Sigmoid colon (tissue), 6 donors: ENCODE measurements at regions not wholly inside any gene's neighbourhood (a gene's known extent, or its start where the extent isn't known, plus 50 kb on each side); places are given as distances from the start of the nearest gene placed in this dataset.

Experiments used
- DNase-seq: peaks from one replicate; pipeline ENCODE4 v3.0.0-alpha.2; 2019
- H3K27ac ChIP-seq, 4 donors: fragments of 200-600 bp; sonication (generic); one replicate each; pipeline ENCODE4 v1.5.1; 2016 to 2019; ENCODE audit warnings: mild to moderate bottlenecking in 1 of 4
- H3K27me3 ChIP-seq, 3 donors: fragments of 200-600 bp; sonication (generic); one replicate each; pipeline ENCODE4 v1.5.1; 2019; ENCODE audit warnings: mild to moderate bottlenecking in 1 of 3
- H3K36me3 ChIP-seq, 4 donors: fragments of 200-600 bp; sonication (generic); one replicate each; pipeline ENCODE4 v1.5.1; 2016 to 2019
- H3K4me1 ChIP-seq, 4 donors: fragments of 200-600 bp; sonication (generic); one replicate each; pipeline ENCODE4 v1.5.1; 2017 to 2019
- H3K4me3 ChIP-seq, 4 donors: fragments of 200-600 bp; sonication (generic); one replicate each; pipeline ENCODE4 v1.5.1; 2017 to 2019; ENCODE audit warnings: mild to moderate bottlenecking in 2 of 4, moderate library complexity in 1 of 4
- H3K9me3 ChIP-seq, 4 donors: fragments of 200-600 bp in 3 of 4; sonication (generic) in 3 of 4; one replicate each; pipeline versions ENCODE4 v1.5.1 to v1.6.1; 2013 to 2019
- EP300 ChIP-seq, 4 donors: sonication (generic); formaldehyde crosslinking; IDR thresholded peaks; one replicate each; pipeline ENCODE4 v1.6.1; 2017; ENCODE audit warnings: antibody characterized with exemption in 4 of 4
- POLR2A ChIP-seq, 2 donors: fragments of 450-650 bp; IDR thresholded peaks; one replicate each; pipeline ENCODE4 v1.6.1; 2016; ENCODE audit warnings: antibody characterized with exemption in 2 of 2, mild to moderate bottlenecking in 2 of 2, moderate library complexity in 2 of 2
- POLR2AphosphoS5 ChIP-seq, 4 donors: sonication (generic); formaldehyde crosslinking; IDR thresholded peaks; one replicate each; pipeline ENCODE4 v1.6.1; 2017; ENCODE audit warnings: antibody characterized with exemption in 4 of 4
- whole genome bisulfite sequencing, 2 donors: extraction: QIAGEN DNeasy Blood & Tissue Kit; methylation state at CpG; one replicate each; pipeline ENCODE4 v1.1.7; 2013; 5-methylcytosine and 5-hydroxymethylcytosine counted together
- intact Hi-C: fragments of 100-400 bp; cut with DNase I; formaldehyde crosslinking; loops from one replicate; pipeline ENCODE4 v1.15.1; 2023
- TF ChIP-seq, protein P1 (sequence below), 4 experiments: fragments of 450-650 bp in 3 of 4; fragments of 200-600 bp in 1 of 4; IDR thresholded peaks; one replicate each; pipeline ENCODE4 v1.5.1; 2016 to 2019; ENCODE audit warnings: antibody characterized with exemption in 4 of 4, mild to moderate bottlenecking in 3 of 4, moderate library complexity in 2 of 4
- donor health status: healthy with polysubstance abuse.
- donor health status: healthy.

GRCh38 chr12:126210026-126210425 lies 1144.8 kb downstream of the AACS start:
- no peaks in the 10 kb centered on the region for H3K4me1 ChIP-seq
- WGBS, 2 donors = 65 to 81% methylated on average over 4 of the region's 4 CpGs

DNA sequence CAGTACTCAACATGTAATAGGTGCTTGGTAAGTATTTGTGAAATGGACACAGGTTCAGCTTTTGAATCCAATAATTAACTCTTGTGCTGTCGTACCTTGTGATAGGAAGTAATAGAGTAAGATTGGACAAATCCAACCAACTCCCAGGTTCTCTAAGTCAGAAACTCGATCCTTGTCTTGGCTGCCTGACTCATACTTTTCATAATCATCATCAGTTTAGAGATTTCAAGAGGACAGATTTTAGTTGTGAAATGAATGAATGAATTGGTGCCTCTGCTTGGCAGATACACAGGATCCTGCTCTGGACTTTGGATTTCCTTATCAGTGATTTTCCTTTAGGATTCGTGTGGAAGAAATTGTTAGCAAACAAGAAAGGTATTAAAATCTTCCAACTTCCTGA lies 1145.2 kb downstream of the AACS start:
- H3K4me1 ChIP-seq = no peaks in the 10 kb centered on the region
- H3K9me3 ChIP-seq = no peaks in the 10 kb centered on the region
- H3K4me3 ChIP-seq = no peak overlapping the region
- WGBS, 2 donors = 44 to 79% methylated on average over 3 of the region's 3 CpGs
- intact Hi-C loops = no loop called here
- H3K27ac ChIP-seq = no peak overlapping the region
- H3K27me3 ChIP-seq = no peaks in the 10 kb centered on the region
- TF ChIP-seq POLR2AphosphoS5 (IDR thresholded peaks at IDR 0.05) (no peak), POLR2A (IDR thresholded peaks at IDR 0.05) (no peak)
- TF ChIP-seq, protein P1, sequence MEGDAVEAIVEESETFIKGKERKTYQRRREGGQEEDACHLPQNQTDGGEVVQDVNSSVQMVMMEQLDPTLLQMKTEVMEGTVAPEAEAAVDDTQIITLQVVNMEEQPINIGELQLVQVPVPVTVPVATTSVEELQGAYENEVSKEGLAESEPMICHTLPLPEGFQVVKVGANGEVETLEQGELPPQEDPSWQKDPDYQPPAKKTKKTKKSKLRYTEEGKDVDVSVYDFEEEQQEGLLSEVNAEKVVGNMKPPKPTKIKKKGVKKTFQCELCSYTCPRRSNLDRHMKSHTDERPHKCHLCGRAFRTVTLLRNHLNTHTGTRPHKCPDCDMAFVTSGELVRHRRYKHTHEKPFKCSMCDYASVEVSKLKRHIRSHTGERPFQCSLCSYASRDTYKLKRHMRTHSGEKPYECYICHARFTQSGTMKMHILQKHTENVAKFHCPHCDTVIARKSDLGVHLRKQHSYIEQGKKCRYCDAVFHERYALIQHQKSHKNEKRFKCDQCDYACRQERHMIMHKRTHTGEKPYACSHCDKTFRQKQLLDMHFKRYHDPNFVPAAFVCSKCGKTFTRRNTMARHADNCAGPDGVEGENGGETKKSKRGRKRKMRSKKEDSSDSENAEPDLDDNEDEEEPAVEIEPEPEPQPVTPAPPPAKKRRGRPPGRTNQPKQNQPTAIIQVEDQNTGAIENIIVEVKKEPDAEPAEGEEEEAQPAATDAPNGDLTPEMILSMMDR (IDR thresholded peaks at IDR 0.05) = no peak
- DNase-seq = no peak
- no peaks in the 10 kb centered on the region for H3K36me3 ChIP-seq

More at GRCh38 chr12:126210026-126210425, 1144.8 kb downstream of the AACS start:
- Histone ChIP-seq H3K36me3 (no peaks in the 10 kb centered on the region), H3K27me3 (no peaks in the 10 kb centered on the region), H3K9me3 (no peaks in the 10 kb centered on the region), H3K27ac (no peak overlapping the region), H3K4me3 (no peak overlapping the region)
- intact Hi-C loops = no loop called here
- TF ChIP-seq, protein P1 (IDR thresholded peaks at IDR 0.05) = no peak
- no peak for TF ChIP-seq EP300 (IDR thresholded peaks at IDR 0.05)
- no peak for TF ChIP-seq POLR2A (IDR thresholded peaks at IDR 0.05)
- DNase-seq = no peak

GRCh38 chr12:126212824-126213223 lies 1147.6 kb downstream of the AACS start:
- Histone ChIP-seq H3K27ac (no peak overlapping the region), H3K36me3 (no peaks in the 10 kb centered on the region), H3K27me3 (no peaks in the 10 kb centered on the region), H3K4me1 (no peaks in the 10 kb centered on the region), H3K4me3 (no peak overlapping the region), H3K9me3 (no peaks in the 10 kb centered on the region)
- 59 to 69% methylated on average over 7 of the region's 7 CpGs for WGBS, 2 donors
- no peak for DNase-seq
- intact Hi-C loops = no loop called here
- TF ChIP-seq POLR2AphosphoS5 (IDR thresholded peaks at IDR 0.05) = no peak
- TF ChIP-seq POLR2A (IDR thresholded peaks at IDR 0.05) = no peak
- TF ChIP-seq, protein P1 (IDR thresholded peaks at IDR 0.05) = no peak

DNA sequence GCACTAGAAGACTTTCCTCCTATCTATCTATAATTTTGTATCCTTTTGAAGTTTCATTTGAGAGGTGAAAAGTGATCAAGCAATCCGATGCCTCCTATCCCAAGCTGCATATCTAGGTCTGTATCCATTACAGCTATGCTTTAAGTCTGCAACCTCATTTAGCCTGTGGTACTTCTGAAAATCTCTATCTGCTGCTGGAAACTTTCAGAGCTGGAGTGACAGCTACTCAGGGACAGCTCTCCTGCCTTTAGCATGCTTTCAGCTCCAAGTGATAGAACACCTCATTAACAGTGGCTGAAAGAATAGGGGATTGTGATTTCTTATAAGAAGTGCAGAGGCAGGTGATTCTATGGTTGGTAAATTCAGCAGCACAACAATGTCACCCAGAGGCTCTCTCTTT lies 1153.5 kb downstream of the AACS start:
- TF ChIP-seq EP300 (IDR thresholded peaks at IDR 0.05) (no peak), POLR2A (IDR thresholded peaks at IDR 0.05) (no peak), POLR2AphosphoS5 (IDR thresholded peaks at IDR 0.05) (no peak)
- TF ChIP-seq, protein P1 (IDR thresholded peaks at IDR 0.05) = no peak
- Histone ChIP-seq H3K27me3 (no peaks in the 10 kb centered on the region), H3K4me3 (no peak overlapping the region), H3K9me3 (no peaks in the 10 kb centered on the region), H3K36me3 (no peaks in the 10 kb centered on the region), H3K4me1 (no peaks in the 10 kb centered on the region), H3K27ac (no peak overlapping the region)
- no peak for DNase-seq
- 83 to 85% methylated on average over 1 of the region's 1 CpG for WGBS, 2 donors
- intact Hi-C loops = no loop called here

DNA sequence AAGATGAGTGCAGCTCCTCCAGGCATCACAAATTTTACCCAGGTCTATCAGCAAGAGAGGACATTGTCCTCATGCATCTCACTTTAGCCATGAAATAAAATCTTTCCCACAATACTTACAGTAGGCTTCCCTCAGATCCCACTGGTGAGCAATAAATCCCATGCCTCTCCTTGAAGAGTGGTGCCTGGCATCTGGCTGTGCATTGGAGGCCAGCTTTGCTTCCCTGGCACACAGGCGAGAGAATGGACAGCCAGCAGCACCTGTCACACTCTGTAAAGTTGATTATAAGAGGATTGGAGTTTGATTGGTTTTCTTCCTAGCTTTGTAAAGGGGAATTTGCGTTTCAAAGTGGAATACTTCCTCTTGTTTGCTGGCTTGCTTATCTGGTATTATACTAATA lies 1153.9 kb downstream of the AACS start:
- Histone ChIP-seq H3K36me3 (no peaks in the 10 kb centered on the region), H3K9me3 (no peaks in the 10 kb centered on the region), H3K4me1 (no peaks in the 10 kb centered on the region), H3K4me3 (no peak overlapping the region), H3K27ac (no peak overlapping the region), H3K27me3 (no peaks in the 10 kb centered on the region)
- 46 to 68% methylated on average over 2 of the region's 2 CpGs for WGBS, 2 donors
- intact Hi-C loops = no loop called here
- no peak for DNase-seq
- TF ChIP-seq POLR2A (IDR thresholded peaks at IDR 0.05) (no peak), POLR2AphosphoS5 (IDR thresholded peaks at IDR 0.05) (no peak), EP300 (IDR thresholded peaks at IDR 0.05) (no peak)
- TF ChIP-seq, protein P1 (IDR thresholded peaks at IDR 0.05) = no peak
